LNCaP clone FGC (cell line): ENCODE measurements at regions not wholly inside any gene's neighbourhood (a gene's known extent, or its start where the extent isn't known, plus 50 kb on each side); places are given as distances from the start of the nearest gene placed in this dataset.

ENCODE experiments used
- DNase-seq: peaks from one replicate; pipeline ENCODE4 v3.0.0-alpha.2; 2011; ENCODE audit warnings: low read depth
- H3K4me3 ChIP-seq: 2 replicates; pipeline ENCODE4 v1.5.1; 2011; ENCODE audit warnings: mild to moderate bottlenecking, low read depth, low read length, control low read depth
- TF ChIP-seq, protein P1 (sequence below): IDR thresholded peaks from 2 replicates; pipeline ENCODE4 v1.5.1; 2012; ENCODE audit warnings: mild to moderate bottlenecking; ENCODE audit not compliant: control insufficient read depth, insufficient read depth; ENCODE audit errors: extremely low read depth

DNA sequence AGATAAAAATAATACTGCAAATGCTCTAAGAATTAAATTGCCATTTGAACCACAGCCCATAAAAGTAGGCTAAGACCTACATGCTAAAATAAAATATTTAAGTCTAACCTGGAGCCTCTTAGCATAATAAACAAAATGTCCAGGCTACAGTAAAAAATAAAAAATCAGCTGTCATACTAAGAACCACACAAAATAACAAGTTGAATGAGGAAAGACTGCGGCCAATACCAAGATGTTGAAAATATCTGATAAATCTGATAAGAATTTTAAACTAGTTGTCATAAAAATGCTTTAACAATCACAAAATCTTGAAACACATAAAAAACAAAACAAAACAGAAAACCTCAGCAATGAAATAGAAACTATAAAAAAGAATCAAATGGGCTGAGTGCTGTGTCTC, 336.9 kb upstream of the MSX2 start:
- TF ChIP-seq, protein P1, sequence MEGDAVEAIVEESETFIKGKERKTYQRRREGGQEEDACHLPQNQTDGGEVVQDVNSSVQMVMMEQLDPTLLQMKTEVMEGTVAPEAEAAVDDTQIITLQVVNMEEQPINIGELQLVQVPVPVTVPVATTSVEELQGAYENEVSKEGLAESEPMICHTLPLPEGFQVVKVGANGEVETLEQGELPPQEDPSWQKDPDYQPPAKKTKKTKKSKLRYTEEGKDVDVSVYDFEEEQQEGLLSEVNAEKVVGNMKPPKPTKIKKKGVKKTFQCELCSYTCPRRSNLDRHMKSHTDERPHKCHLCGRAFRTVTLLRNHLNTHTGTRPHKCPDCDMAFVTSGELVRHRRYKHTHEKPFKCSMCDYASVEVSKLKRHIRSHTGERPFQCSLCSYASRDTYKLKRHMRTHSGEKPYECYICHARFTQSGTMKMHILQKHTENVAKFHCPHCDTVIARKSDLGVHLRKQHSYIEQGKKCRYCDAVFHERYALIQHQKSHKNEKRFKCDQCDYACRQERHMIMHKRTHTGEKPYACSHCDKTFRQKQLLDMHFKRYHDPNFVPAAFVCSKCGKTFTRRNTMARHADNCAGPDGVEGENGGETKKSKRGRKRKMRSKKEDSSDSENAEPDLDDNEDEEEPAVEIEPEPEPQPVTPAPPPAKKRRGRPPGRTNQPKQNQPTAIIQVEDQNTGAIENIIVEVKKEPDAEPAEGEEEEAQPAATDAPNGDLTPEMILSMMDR, result no peak
- no peak for DNase-seq
- H3K4me3 ChIP-seq, result no peak overlapping the region

DNA sequence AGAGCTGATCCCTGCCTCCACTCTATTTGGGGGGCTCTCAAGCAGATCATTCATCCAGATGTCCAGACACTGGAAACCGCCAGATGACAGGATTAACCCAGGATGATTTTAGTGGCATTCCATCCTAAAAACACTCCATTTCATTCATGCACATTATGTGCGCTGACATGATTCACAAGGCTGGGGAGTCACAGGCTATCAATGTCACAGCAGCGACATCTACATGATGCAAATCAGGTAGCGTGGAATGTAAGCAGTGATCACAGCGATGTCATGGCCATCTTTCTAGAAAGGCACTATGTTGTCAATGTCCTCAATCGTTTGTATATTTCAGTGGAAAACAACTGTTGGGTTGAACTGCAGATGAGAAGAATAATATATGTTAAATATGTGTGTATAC, 331.5 kb upstream of the MSX2 start:
- no peak for DNase-seq
- TF ChIP-seq, protein P1, result 0 out of 2 replicates have a peak, but pooled peaks have one; percentile 17
- no peak overlapping the region for H3K4me3 ChIP-seq

DNA sequence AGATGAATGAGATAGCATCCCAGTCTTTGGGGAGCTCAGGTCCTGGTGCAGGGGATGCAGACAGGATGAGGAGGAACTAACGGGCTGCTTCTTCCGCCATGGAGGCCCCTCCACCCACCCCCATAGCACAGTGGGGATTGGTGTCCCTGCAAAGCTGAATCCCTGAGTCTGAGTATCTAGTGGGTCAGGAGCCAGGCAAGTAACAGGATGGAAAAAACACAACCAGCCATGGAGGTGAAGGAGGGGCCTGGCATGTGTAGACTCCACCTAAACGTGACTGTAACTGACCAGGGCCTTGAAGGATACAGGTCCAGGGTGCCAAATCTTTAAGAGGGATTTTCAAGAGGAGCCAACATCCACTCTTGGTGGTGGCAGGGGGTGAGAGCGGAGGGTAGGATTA, 327.8 kb upstream of the MSX2 start:
- DNase-seq, result no peak
- H3K4me3 ChIP-seq, result no peak overlapping the region
- TF ChIP-seq, protein P1, result no peak

DNA sequence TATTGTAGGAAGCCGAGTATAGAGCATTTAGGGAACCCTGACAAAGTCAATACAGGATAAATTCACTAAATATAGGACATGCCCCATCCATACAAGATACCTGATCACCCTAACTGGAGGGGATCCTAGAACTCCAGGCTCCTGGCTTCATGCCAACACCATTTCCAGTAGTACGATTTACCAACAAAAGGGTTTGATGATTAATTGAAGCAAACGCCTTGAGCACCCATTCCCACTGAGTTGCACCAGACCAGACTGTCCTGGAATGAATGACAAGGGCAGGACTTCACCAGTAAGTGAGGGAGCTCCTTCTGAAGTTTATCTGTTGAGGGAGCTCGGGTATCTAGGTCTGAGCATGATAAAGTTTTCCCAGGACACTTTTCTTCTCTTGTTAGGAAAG, 327.2 kb upstream of the MSX2 start:
- TF ChIP-seq, protein P1, result no peak
- H3K4me3 ChIP-seq, result no peak overlapping the region

DNA sequence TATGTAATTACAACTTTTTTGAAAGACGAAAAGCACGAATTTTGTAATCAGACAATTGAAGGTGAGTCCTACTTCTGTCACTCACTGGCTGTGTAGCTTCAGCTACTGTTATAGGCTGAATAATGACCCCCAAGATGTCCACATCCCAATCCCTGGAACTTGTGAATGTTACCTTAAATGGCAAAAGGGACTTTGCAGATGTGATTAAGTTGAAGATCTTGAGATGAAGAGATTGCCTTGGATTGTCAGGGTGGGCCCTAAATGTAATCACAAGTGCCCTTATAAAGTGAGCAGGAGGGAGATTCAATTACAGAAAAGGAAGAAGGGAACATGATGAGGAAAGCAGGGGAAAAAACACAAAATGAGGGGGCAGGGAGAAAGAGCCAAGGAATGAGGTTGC, 326.2 kb upstream of the MSX2 start:
- H3K4me3 ChIP-seq, result no peak overlapping the region
- no peak for DNase-seq
- TF ChIP-seq, protein P1, result no peak

More for the DNA sequence above, 327.2 kb upstream of the MSX2 start:
- DNase-seq, result no peak

DNA sequence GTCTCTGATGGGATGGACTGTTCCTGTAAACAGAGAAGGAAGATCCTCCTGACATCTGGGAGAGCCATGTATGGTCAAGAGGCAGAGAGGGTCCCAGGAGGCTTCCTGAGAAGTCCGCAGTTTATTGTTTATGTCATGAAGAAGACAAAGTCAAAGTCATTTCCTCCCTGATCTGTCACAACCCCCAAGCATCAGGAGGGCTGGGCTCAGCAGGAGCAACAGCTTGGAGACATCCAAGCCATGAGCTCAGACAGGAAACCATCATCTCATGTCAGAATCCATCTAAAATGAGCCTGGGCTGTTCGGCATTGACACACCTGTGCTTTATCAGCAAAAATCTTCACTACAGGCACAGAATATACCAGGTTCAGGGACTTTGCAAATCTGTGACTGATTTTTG, 325.0 kb upstream of the MSX2 start:
- no peak overlapping the region for H3K4me3 ChIP-seq
- TF ChIP-seq, protein P1, result no peak
- no peak for DNase-seq

DNA sequence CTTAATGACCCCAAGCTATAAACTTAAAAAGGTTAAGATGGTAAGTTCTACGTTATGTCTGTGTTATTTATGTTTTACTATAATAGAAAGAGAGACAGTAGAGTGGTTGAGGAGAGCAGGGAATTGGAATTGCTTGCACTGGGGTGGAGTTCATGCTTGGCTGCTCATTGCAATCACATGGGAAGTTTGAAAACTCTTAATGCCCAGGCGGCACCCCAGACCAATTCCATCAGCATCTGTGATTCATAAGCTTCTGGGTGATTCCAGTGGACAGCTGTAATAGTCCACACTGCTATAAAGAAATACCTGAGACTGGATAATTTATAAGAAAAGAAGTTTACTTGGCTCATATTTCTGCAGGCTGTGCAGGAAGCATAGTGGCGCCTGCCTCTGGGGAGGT, 323.9 kb upstream of the MSX2 start:
- no peak overlapping the region for H3K4me3 ChIP-seq
- TF ChIP-seq, protein P1, result no peak
- no peak for DNase-seq
